HG02885 (cell line): ENCODE measurements at regions not wholly inside any gene's neighbourhood (a gene's known extent, or its start where the extent isn't known, plus 50 kb on each side); places are given as distances from the start of the nearest gene placed in this dataset.
"Not testable (repeated sequence)": the region's sequence is repeated elsewhere in the genome, so short reads cannot be mapped to it uniquely, and the experiment has no call there.

ENCODE experiments used
- ATAC-seq: cut with Tn5 transposase; IDR thresholded peaks from one replicate; pipeline ENCODE4 v1.9.1; 2021; ENCODE audit warnings: mild to moderate bottlenecking; ENCODE audit not compliant: unreplicated experiment, poor library complexity

DNA sequence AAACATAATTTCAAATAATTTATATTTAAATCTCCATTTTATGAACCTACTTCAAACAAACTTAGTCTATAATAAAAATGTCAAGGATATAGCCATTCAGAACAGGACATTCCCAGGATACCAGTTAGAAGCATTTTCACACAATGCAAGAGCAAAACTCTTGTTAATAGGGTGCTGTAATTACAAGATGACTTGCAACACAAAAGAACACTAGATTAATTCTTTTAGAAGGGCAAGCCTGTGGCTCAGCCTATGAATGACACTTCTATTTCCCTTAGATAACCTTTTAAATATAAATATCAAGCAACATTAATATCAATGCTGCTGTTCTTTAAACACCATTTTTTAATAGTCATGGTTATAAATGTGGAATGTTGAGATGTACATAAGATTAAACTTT lies 157.9 kb upstream of the SCN7A start:
- ATAC-seq: no peak

- no peak for ATAC-seq
These were observed 157.1 kb upstream of the SCN7A start for GRCh38 chr2:166651080-166651675.

DNA sequence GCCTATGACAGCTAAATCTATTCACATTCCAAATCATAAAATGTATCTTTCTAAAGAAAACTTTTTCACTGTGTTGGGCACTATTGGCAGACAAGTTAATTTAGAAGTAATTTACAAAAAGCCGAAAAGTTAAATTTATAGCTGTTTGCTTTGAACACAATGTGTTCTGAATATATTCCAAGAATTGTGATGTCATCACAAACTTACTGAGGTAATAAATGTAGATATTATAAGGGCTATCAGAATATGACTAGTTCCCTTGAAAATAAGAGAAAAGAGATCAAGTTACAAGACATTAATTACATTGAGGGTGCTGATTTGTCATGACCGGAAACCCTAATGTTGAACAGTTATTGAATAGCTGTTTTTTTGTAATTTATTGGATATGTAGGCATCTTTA lies 153.9 kb upstream of the SCN7A start:
- no peak for ATAC-seq

GRCh38 chr2:166643980-166644379 lies 149.9 kb upstream of the SCN7A start:
- ATAC-seq: no peak

DNA sequence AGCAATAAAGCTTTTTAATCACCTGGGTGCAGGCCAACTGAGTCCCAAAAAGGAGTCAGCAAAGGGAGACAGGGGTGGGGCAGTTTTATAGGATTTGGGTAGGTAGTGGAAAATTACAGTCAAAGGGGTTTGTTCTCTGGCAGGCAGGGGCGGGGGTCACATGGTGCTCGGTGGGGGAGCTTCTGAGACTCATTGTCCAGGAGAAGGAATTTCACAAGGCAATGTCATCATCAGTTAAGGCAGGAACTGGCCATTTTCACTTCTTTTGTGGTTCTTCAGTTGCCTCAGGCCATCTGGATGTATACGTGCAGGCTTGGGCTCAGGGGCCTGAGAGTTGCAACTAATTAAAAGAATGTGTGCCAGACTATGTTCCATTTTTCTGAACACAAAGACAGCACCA lies 147.5 kb upstream of the SCN7A start:
- ATAC-seq: not testable (repeated sequence)

DNA sequence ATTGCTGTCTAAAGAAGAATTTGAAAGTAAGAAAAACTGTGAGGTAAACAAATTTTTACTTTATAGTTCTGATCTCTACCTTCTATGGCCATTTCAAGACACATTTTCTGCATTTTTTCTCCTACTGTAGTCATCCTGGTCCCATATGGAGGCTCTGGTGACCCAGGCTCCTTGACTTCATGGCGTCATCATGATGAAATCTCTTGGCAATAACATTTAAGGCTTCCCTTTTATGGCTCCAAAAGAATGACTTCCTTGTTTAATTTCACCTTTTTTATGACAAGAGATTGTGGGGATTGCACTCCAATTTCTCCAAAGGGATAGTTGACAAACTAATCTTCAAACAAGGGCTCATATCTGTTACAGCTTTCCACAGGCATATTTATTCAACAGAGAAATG lies 143.0 kb upstream of the SCN7A start:
- ATAC-seq: no peak

DNA sequence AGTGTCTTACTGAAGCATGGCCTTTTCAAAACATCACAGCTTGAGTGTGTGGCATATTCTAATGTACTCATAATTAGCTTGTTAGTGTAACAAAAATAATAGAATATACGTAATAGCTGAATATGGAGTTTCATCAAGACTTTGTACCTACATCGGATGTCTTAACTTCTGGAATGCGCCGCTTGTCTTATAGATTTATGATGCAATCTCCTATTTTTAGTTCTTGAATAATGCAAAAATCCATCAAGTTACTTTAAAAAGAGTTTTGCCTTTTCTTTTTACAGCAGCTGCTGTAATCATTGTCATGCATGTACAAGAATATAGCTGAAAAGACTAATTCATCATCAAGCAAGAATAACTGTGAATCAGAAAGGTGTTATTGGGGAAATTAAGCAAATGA lies 140.7 kb upstream of the SCN7A start:
- no peak for ATAC-seq

GRCh38 chr2:166632616-166633015 lies 138.6 kb upstream of the SCN7A start:
- no peak for ATAC-seq

GRCh38 chr2:166628478-166629136 lies 134.6 kb upstream of the SCN7A start:
- no peak for ATAC-seq

DNA sequence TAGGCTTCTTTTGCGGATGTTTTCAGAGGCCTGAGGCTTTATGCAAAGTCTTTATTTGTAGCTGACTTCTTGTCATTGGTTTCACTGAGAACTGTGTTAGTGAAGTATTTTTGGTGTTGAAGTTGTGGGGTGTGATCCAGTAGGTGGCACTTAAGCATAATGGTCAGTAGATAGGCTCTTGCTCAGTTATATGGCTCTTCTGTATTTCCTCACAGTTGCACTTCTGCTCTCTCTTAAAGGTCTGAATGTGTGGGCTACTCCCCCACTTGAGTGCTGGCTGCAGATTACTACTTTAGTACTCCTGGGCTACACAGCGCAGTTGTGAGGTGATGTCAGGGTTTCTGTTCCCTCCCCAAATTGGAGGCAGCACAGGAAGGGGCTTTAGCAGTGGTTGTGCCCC lies 133.8 kb upstream of the SCN7A start:
- ATAC-seq: no peak

- ATAC-seq: no peak
These were observed 131.6 kb upstream of the SCN7A start for GRCh38 chr2:166625670-166626069.

DNA sequence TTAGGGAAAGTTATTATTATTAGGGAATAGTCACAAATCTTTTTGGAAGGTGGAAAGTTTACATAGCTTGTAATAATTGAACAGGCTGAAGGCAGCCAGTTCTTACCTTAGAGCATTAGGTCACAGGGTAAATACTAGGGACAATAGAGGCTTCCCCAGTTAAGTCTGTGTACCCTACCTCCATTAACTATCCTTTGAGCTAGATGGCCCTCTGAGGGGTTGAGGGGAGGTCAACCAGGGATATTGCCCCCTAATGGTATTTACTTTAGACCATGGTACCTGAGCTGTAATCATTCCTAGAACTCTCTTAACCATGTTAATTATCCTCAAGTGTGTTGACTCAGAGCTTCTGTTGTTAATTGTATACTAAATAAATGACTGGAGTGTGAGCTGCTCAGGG lies 120.5 kb upstream of the SCN7A start:
- no peak for ATAC-seq

GRCh38 chr2:166614029-166614428 lies 120.0 kb upstream of the SCN7A start:
- no peak for ATAC-seq

DNA sequence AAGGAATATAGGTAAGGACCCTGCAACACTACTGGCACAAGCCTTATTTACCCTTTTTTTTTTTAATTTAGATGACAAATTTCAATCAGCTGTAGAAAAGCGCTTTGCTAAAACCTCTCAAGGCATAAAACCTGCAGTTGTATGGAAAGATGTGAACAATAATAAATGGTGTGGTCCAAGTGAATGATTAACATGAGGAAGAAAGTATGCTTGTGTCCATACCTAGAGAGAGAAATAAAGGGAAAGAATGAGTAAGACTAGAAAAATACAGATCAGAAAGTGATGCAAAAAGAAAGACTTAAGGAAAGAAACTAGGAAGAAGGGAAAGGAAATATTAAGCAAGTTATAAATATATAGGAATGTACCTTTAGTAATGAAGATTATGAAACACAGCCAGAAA lies 119.2 kb upstream of the SCN7A start:
- no peak for ATAC-seq

- ATAC-seq: no peak
These were observed 118.2 kb upstream of the SCN7A start for GRCh38 chr2:166612214-166612613.

DNA sequence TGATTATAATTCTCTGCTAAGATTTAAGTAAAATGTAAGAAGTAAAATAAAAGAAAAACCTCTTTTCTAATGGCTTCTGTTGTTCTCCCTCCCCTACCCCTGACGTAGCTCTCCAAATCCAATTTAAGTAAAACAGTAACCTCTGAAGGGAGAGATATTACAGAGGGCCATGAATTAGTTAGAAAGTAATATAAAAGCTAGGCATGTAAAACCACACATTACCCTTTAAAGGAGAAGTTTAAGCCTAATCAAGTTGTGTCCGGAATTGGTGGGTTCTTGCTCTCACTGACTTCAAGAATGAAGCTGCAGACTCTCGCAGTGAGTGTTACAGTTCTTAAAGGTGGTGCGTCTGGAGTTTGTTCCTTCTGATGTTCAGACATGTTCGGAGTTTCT lies 116.9 kb upstream of the SCN7A start:
- peak; percentile 9 for ATAC-seq

- peak; percentile 43 for ATAC-seq
These were observed 116.3 kb upstream of the SCN7A start for GRCh38 chr2:166610180-166610912.

- ATAC-seq: no peak
These were observed 115.3 kb upstream of the SCN7A start for GRCh38 chr2:166609183-166609959.

DNA sequence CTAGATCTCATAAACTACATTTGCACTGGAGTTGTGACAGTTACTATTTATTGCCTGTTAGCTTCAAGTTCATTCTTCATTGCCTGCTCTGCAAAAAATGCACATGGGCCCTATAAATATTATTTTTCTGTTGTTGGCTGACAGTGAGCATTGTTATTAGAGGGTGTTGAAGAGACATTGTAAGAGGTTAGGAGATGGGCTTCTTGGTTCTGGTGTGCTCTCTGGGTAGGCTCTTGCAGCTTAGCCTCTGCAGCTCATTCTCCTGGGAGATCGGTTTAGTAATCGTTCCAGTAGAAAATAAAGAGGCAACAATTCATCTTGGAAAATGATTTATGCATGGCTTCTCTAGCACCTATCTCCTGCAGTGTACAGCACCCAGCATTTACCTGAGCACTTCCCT lies 113.8 kb upstream of the SCN7A start:
- ATAC-seq: no peak

DNA sequence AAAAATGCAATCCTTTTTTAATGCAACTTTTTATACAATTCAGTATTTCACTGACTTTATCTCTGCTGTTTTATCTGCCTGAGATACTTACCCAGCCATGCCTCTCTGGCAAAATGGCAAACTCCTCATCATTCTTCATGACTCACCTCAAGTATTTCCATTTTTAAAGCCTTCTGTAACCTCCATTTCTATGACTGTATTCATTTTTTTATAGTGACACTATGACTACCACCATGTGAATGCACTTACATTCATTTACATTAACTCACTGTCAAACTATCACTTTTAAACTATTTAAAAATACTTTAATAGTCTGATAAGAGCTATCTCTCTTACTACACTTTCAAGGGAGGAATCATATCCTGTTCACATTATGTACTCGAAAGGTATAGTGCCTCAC lies 99.4 kb upstream of the SCN7A start:
- ATAC-seq: no peak

DNA sequence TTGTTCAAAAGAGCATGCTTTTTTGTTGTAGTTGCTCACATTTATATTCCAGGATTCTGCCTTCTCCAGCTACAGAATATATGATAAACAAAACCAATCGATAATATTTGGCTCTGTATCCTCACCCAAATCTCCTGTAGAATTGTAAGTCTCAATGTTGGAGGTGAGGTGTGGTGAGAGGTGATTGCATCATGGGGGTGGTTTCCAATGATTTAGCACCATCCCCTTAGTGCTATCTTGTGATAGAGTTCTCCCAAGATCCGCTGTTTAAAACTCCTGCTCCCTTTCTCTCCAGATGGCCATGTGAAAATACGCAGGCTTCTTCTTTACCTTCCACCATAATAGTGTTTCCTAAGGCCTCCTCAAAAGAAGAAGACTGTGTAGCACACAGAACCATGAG lies 98.7 kb upstream of the SCN7A start:
- no peak for ATAC-seq
